ENCODE measurements at regions not wholly inside any gene's neighbourhood (a gene's known extent, or its start where the extent isn't known, plus 50 kb on each side); places are given as distances from the start of the nearest gene placed in this dataset.
"Not testable (repeated sequence)": the region's sequence is repeated elsewhere in the genome, so short reads cannot be mapped to it uniquely, and the experiment has no call there.

DNA sequence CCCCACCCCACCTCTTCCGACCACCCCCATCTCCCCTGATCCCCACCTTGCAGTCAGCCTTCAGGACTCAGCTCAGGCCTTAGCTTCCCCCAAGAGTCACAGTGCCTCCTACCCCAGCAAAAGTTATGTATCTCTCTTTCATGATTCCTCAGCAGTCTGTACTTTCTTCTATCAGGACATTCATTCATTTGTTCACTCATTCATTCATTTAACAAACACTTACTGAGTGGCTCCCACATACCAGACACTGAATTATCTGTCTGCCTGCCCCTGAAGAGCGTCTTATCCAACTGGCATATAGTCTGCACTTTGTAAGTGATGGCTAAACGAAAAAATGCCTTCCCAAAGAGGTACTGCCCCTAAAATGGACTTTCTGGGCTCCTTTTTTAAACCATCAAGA lies 114.4 kb upstream of the SLC35F3 start:
- DNase-seq (ENCODE audit: low read depth) = no peak

DNA sequence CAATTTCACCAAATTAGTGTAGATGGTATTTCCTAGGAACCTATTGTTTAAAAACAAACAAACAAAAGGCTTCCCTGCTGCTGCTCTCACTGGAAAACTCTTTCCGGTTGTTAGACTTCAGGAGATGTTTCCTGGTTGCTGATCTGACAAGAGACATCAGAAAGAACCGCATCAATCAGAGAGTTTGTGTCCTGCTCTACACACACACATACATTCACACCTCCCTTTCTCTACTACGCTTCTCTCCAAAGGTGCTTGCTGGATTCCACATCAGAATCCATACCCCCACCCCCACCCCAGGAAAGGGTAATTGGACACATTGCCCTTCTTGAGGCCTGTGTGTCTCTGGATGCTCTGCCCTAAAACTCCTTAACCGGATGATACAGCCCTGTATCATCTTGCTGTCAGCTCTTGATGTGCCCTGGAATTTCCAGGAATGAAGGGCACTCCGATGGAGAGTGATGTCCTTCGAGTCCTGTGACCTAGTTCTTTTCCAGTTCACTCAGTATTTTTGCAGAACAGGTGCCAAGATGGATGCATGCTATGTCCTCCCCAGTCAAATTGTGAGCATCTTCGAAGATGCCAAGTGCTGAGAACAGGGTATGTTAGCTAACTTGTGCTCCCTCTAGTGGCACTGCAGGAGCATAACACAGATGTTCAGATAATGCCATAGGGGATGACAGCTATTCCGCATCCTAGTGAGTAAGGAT lies 113.7 kb upstream of the SLC35F3 start:
- peak; percentile 31 for DNase-seq (ENCODE audit: low read depth)

DNA sequence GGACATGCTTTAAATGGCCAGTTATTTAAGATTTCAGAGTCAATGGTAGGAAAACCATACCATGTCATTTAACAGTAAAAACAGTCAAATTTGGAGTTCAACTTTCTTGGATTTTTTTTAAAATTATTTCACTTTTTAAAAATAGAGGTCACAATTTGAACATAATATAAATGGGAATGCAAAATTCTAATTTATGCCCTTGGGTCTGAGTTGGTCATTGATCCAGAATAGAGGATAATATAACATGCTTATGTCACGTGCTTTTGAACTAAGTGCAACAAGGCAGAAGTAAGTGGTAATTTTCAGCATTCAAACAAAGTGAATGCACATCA lies 113.1 kb upstream of the SLC35F3 start:
- DNase-seq (ENCODE audit: low read depth) = no peak

DNA sequence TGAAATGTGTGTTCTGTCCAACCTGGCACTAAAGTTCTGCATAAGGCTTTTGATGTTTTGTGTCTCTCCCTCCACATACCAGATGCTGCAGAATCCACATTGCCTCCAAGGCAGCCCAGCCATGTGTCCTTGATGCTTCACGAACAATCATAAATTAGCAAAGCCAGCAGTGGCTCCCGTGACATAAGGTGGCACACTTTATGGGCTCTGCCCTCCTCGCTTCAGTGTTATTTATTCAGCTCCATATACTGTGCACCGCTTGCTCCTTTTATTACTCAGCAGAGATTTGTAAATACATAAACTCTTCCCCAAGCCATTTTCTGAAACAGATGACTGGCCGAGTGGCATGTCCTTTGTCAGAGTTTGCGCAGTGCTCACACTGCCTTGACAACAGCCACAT lies 112.8 kb upstream of the SLC35F3 start:
- DNase-seq (ENCODE audit: low read depth) = no peak

DNA sequence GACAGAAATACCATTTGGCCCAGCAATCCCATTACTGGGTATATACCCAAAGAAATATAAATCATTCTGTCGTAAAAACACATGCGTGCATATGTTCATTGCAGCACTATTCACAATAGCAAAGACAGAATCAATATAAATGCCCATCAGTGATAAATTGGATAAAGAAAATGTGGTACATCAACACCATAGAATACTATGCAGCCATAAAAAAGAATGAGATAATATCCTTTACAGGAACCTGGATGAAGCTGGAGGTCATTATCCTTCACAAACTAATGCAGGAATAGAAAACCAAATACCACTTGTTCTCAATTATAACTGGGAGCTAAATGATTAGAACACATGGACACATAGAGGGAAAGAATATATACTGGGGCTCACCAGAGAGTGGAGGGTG lies 109.6 kb upstream of the SLC35F3 start:
- DNase-seq (ENCODE audit: low read depth) = no peak

DNA sequence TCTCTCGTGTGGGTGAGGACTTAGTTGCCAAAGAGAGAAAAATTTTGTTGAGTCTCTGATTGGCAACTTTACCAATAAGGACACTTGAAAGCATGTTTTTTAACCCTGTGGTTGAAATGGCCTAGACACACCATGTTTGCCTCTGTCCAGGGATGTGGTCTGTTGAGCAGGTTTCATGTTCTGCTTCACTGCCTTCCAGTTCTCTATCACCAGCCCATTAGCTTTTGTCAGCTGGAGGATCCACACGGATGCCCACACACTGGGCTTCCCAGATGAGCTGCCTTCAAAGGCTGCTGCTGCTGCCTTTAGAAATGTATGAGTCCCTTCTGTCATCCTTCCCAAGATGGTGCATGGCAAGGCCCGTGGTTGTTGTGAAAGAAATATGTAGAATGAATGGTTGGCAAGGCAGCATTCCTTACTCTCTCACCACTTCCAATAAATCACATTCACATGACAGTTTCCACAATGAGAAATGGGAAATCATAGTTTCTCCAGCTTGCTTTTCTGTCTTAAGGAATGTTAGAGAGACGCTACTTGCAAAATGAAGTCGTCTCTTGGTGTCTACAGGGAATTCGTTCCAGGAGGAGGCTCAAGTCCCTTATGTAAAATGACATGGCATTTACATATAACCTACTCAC lies 108.2 kb upstream of the SLC35F3 start:
- no peak for DNase-seq (ENCODE audit: low read depth)

DNA sequence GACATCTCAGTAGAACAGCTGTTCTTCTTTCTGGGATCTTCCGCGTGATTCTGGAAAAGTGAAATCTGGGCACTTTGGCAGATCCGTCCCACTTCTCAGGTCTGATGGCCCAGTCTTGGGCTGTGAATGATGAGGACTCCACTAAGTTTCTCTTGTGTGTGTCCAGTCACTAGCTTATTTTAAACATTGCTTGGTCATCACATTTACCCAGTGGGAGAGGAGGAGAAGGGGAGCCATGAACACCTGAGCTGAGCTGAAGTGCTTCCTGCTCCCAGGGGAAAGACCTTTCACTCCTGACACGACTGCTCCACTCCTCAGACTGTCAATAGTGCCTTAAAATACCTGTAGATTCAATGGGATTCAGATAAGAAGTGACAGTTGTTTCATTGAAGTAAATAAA lies 101.9 kb upstream of the SLC35F3 start:
- DNase-seq (ENCODE audit: low read depth) = no peak

DNA sequence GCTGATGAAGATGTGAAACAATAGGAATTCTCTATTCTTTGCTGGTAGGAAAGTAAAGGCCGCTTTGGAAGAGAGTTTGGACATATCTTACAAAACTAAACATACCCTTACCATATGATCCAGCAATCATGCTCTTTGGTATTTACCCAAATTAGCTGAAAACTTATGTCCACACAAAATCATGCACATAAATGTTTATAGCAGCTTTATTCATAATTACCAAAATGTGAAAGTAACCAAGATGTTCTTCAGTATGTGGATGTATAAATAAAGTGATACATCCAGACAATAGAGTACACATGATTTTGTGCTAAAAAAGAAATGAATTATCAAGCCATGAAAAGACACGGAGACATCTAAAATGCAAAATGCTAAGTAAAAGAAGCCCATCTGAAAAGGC lies 98.7 kb upstream of the SLC35F3 start:
- no peak for DNase-seq (ENCODE audit: low read depth)

DNA sequence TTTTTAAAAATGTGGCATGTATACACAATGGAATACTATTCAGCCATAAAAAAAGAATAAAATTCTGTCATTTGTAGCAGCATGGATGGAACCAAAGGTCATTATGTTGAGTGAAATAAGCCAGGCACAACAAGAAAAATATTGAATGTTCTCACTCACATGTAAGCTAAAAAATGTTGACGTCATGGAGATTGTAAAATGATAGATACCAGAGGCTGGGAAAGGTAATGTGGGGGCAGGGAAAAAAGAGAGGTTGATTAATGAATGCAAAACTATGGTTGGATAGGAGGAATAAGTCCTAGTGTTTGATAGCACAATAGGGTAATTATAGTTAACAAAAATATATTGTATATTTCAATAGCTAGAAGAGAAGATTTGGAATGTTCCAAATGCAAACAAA lies 89.1 kb upstream of the SLC35F3 start:
- DNase-seq (ENCODE audit: low read depth) = no peak

DNA sequence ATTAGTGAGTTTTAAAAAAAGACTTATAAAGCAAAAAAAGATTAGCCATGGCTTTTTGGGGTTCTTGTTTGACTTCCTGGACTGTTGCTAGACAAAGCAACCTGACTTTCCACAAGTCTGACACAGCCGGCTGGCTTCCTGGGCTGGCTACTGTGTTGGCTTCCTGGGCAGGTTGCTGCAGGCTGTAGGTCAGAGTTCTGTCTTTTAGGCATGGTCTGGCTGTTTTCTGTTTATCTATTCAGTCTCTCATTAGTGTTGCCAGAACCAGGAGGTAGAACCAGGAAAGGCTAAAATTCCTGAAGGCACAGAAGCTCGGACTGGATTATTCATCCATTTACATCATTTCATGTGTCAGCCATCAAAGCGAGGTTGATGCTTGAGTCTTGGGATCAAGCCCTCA lies 88.6 kb upstream of the SLC35F3 start:
- DNase-seq (ENCODE audit: low read depth) = no peak

DNA sequence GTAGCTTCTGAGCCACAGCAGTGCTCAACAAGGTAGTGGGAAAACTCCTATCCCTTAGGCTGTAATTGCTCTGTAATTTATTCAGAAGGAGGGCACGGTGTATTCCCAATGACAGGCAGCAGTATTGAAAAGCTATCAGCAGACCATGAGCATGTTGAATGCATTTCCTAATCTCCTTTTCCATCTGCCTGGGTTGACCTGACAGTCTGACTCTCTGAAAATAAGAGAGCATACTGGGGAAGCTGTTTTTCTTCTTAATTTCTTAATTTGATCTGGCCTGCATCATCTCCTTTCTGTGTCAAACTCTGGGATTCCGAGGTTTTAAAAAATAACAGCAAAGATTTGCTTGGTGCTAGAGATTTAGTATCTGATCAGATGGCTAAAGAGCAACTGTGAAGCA lies 88.1 kb upstream of the SLC35F3 start:
- DNase-seq (ENCODE audit: low read depth) = no peak

DNA sequence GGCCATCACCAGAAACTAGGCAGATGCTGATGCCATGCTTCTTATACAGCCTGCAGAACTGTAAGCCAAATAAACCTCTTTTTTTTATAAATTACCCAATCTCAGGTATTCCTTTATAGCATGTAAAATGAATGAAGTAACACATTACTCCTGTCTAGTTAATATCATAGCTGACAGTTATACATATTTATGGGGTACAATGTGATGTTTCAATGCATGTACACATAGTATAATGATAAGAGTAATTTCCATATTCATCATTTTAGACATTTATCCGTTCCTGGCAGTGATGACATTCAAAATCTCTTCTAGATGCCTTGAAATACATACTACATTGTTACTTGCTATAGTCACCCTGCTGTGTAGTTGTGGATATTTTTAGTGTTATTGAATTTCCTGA lies 85.4 kb upstream of the SLC35F3 start:
- no peak for DNase-seq (ENCODE audit: low read depth)

DNA sequence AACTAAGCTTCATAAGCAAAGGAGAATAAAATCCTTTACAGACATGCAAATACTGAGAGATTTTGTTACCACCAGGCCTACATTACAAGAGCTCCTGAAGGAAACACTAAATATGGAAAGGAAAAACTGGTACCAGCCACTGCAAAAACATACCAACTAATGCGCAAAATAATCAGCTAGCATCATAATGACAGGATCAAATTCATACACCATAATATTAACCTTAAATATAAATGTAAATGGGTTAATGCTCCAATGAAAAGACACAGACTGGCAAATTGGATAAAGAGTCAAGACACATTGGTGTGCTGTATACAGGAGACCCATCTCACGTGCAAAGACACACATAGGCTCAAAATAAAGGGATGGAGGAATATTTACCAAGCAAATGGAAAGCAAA lies 80.3 kb upstream of the SLC35F3 start:
- not testable (repeated sequence) for DNase-seq (ENCODE audit: low read depth)

DNA sequence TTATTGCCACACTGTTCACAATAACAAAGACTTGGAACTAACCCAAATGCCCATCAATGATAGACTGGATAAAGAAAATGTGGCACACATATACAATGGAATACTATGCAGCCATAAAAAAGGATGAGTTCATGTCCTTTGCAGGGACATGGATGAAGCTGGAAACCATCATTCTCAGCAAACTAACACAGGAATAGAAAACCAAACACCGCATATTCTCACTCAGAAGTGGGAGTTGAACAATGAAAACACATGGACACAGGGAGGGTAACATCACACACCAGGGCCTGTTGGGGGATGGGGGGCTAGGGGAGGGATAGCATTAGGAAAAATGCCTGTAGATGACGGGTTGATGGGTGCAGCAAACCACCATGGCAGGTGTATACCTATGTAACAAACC lies 76.5 kb upstream of the SLC35F3 start:
- DNase-seq (ENCODE audit: low read depth) = not testable (repeated sequence)

DNA sequence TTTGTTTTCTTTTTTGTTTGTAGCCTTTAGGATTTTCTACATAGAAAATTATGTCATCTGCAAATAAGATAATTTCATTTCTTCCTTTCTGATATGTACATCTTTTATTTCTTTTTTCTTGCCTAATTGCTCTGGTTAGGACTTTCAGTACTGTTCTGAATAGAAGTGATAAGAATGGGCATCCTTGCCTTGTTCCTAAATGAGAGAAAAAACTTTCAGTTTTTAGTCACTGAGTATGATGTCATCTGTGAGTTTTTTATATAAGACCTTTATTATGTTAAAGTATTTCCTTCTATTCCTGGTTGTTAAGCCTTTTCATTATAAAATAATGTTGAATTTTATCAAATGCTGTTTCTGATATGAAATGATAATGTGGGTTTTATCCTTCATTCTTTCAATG lies 76.0 kb upstream of the SLC35F3 start:
- no peak for DNase-seq (ENCODE audit: low read depth)

DNA sequence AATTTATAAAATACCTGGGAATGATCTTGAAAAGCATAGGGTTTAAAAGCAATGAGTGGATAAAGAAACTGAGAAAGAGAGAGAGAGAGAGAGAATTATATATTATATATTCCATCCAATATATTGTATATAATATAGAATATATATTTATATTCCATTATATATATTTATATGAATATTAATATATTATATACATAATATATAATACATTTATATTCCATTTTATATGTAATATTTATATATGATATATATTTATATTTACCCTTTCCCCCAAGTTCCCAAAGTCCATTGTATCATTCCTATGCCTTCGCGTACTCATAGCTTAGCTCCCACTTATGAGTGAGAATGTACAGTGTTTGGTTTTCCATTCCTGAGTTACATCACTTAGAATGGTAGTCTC lies 69.9 kb upstream of the SLC35F3 start:
- no peak for DNase-seq (ENCODE audit: low read depth)

DNA sequence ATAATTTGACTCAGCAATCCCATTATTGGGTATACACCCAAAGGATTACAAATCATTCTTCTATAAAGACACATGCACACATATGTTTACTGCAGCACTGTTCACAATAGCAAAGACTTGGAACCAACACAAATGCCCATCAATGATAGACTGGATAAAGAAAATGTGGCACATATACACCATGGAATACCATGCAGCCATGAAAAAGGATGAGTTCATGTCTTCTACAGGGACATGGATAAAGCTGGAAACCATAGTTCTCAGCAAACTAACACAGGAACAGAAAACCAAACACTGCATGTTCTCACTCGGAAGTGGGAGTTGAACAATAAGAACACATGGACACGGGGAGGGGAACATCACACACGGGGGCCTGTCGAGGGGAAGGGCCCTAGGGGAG lies 66.3 kb upstream of the SLC35F3 start:
- DNase-seq (ENCODE audit: low read depth) = not testable (repeated sequence)

DNA sequence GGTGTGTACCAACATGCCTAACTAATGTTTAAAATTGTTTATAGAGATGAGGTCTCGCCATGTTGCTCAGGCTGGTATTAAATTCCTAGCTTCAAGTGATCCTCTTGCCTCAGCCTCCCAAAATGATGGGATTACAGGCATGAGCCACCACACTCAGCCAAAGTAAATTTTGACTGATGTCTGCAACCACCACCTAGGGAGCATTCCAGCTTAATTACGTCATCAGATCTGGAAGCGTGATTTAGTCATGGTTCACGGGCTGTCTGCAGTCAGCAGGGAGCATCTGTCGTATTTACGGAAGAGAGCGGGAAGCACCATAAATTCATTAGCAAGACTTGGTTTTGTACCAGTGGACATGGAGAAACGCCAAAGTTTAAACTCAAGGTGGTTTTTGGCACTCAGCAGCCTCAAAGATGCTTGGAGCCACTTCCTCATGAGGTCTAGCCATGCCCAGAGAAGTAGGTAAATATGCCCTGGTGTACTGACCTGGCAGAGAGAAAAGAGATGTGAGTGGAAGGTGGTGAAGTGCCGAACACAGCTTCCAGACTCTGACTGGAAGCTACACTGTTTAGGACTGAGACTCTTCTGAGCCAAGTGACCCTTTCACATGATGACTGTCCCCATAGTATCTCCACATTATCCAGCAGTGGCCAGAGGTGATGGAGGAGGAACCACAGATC lies 60.8 kb upstream of the SLC35F3 start:
- no peak for DNase-seq (ENCODE audit: low read depth)

DNA sequence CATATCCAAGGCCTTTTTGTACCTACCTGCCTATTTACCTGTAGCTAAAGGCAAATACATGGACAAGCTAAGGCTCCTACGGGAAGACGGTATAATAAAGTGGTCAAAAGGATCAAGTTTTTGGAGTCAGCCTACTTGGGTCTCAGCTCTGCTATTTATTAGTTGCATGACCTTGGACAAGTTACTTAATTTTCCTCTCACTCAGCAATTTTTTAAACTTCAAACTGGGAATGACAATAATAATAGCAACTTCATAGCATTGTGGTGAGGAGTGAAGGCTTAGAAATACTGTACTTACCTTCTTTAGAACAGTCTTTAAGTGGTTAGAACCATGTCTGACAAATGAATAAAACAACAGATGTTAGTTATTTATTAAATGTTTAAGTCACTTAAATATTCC lies 60.2 kb upstream of the SLC35F3 start:
- no peak for DNase-seq (ENCODE audit: low read depth)

DNA sequence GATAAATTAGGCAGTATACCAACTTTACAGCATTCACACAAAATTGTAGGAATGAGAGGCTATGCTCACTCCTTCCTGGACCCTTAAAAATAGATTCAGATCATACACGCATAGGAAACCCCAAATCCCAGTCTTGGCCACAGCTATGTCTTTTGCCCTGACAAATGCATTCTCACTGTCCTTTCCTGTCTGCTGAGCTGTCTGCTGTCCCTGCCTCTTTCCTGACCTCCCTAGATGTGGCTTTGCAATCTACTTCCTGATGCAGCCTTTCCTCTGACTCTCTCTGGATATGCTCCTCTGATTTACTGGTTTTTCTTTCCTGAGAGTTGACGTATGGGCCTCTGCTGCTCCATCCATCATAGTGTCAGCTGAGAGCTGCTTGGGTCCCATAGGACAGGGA lies 59.8 kb upstream of the SLC35F3 start:
- DNase-seq (ENCODE audit: low read depth) = no peak
